ENCODE measurements at regions not wholly inside any gene's neighbourhood (a gene's known extent, or its start where the extent isn't known, plus 50 kb on each side); places are given as distances from the start of the nearest gene placed in this dataset.

- intact Hi-C loops (cut with DNase I) = no loop called here
- H3K4me3 ChIP-seq = no peak overlapping the region
- DNase-seq = no peak
- H3K36me3 ChIP-seq = no peaks in the 10 kb centered on the region
- no peaks in the 10 kb centered on the region for H3K4me1 ChIP-seq
- H3K27ac ChIP-seq = no peak overlapping the region
- TF ChIP-seq POLR2AphosphoS5 (IDR thresholded peaks at IDR 0.05) (no peak), CTCF (IDR thresholded peaks at IDR 0.05) (no peak), POLR2A (IDR thresholded peaks at IDR 0.05) (no peak), EP300 (IDR thresholded peaks at IDR 0.05) (no peak)
- H3K27me3 ChIP-seq = no peaks in the 10 kb centered on the region
- no peaks in the 10 kb centered on the region for H3K9me3 ChIP-seq
- 80 to 88% methylated on average over 5 of the region's 5 CpGs for WGBS, 2 donors
Measured at GRCh38 chr1:95876276-95876675, 642.3 kb downstream of the RWDD3 start.

- no peaks in the 10 kb centered on the region for H3K36me3 ChIP-seq
- no peak for DNase-seq
- no peak for TF ChIP-seq POLR2A (IDR thresholded peaks at IDR 0.05)
- TF ChIP-seq CTCF (IDR thresholded peaks at IDR 0.05) = no peak
- TF ChIP-seq POLR2AphosphoS5 (IDR thresholded peaks at IDR 0.05) = no peak
- no peak for TF ChIP-seq EP300 (IDR thresholded peaks at IDR 0.05)
- no peak overlapping the region for H3K4me3 ChIP-seq
- intact Hi-C loops (cut with DNase I) = no loop called here
- H3K27ac ChIP-seq = no peak overlapping the region
- H3K27me3 ChIP-seq = no peaks in the 10 kb centered on the region
- no peaks in the 10 kb centered on the region for H3K9me3 ChIP-seq
- 50 to 71% methylated on average over 3 of the region's 3 CpGs for whole genome bisulfite sequencing, 2 donors
- no peaks in the 10 kb centered on the region for H3K4me1 ChIP-seq
Measured at GRCh38 chr1:95879498-95880050, 645.6 kb downstream of the RWDD3 start.

GRCh38 chr1:95888941-95889390 lies 655.0 kb downstream of the RWDD3 start:
- Histone ChIP-seq H3K27me3 (no peaks in the 10 kb centered on the region), H3K9me3 (no peaks in the 10 kb centered on the region), H3K4me3 (peak overlapping the region in 1 of 4 donors; percentile 19), H3K27ac (no peak overlapping the region), H3K4me1 (no peaks in the 10 kb centered on the region), H3K36me3 (no peaks in the 10 kb centered on the region)
- WGBS, 2 donors = 18 to 39% methylated on average over 5 of the region's 5 CpGs
- DNase-seq = no peak
- TF ChIP-seq POLR2AphosphoS5 (IDR thresholded peaks at IDR 0.05) (no peak), EP300 (IDR thresholded peaks at IDR 0.05) (no peak), POLR2A (IDR thresholded peaks at IDR 0.05) (no peak), CTCF (IDR thresholded peaks at IDR 0.05) (no peak)
- intact Hi-C loops (cut with DNase I) = no loop called here

GRCh38 chr1:95889400-95889799 lies 655.4 kb downstream of the RWDD3 start:
- whole genome bisulfite sequencing, 2 donors = 62 to 63% methylated on average over 3 of the region's 3 CpGs
- no peak overlapping the region for H3K27ac ChIP-seq
- no peaks in the 10 kb centered on the region for H3K9me3 ChIP-seq
- H3K4me3 ChIP-seq = peak overlapping the region in 1 of 4 donors; percentile 19
- H3K4me1 ChIP-seq = no peaks in the 10 kb centered on the region
- H3K27me3 ChIP-seq = no peaks in the 10 kb centered on the region
- intact Hi-C loops (cut with DNase I) = no loop called here
- DNase-seq = no peak
- TF ChIP-seq EP300 (IDR thresholded peaks at IDR 0.05) (no peak), POLR2A (IDR thresholded peaks at IDR 0.05) (no peak), CTCF (IDR thresholded peaks at IDR 0.05) (no peak), POLR2AphosphoS5 (IDR thresholded peaks at IDR 0.05) (no peak)
- H3K36me3 ChIP-seq = no peaks in the 10 kb centered on the region

GRCh38 chr1:95893921-95894320 lies 659.9 kb downstream of the RWDD3 start:
- Histone ChIP-seq H3K4me1 (no peaks in the 10 kb centered on the region), H3K36me3 (no peaks in the 10 kb centered on the region), H3K27me3 (no peaks in the 10 kb centered on the region), H3K4me3 (no peak overlapping the region), H3K27ac (no peak overlapping the region), H3K9me3 (no peaks in the 10 kb centered on the region)
- DNase-seq = no peak
- TF ChIP-seq CTCF (IDR thresholded peaks at IDR 0.05) (no peak), POLR2A (IDR thresholded peaks at IDR 0.05) (no peak), POLR2AphosphoS5 (IDR thresholded peaks at IDR 0.05) (no peak), EP300 (IDR thresholded peaks at IDR 0.05) (no peak)
- intact Hi-C loops (cut with DNase I) = no loop called here
- 97% methylated on average over 2 of the region's 2 CpGs for WGBS, 2 donors

Data from sigmoid colon (tissue), 6 donors.